ENCODE measurements at regions not wholly inside any gene's neighbourhood (a gene's known extent, or its start where the extent isn't known, plus 50 kb on each side); places are given as distances from the start of the nearest gene placed in this dataset.

GRCh38 chr6:147633191-147633590 is 124.7 kb downstream of the SAMD5 start:
- 84 to 86% methylated on average over 9 of the region's 9 CpGs for WGBS, 2 donors
- no peak for TF ChIP-seq POLR2A (IDR thresholded peaks at IDR 0.05)
- no peak for TF ChIP-seq CTCF (IDR thresholded peaks at IDR 0.05)
- no peak for DNase-seq
- Histone ChIP-seq H3K4me1 (no peaks in the 10 kb centered on the region), H3K9me3 (no peaks in the 10 kb centered on the region), H3K27me3 (no peaks in the 10 kb centered on the region), H3K27ac (no peak overlapping the region), H3K4me3 (no peak overlapping the region), H3K36me3 (replicated peaks in 1 of 2; ENCODE audit: insufficient read depth in 1 of 2, low read depth in 2 of 2) (no peaks in the 10 kb centered on the region)
- no peak for ATAC-seq
- intact Hi-C loops (cut with DNase I) = no loop called here

- Histone ChIP-seq H3K4me1 (no peaks in the 10 kb centered on the region), H3K36me3 (replicated peaks in 1 of 2; ENCODE audit: insufficient read depth in 1 of 2, low read depth in 2 of 2) (no peaks in the 10 kb centered on the region), H3K9me3 (no peaks in the 10 kb centered on the region), H3K27me3 (no peaks in the 10 kb centered on the region), H3K4me3 (no peak overlapping the region), H3K27ac (no peak overlapping the region)
- DNase-seq = no peak
- WGBS, 2 donors = 45 to 50% methylated on average over 6 of the region's 6 CpGs
- TF ChIP-seq POLR2A (IDR thresholded peaks at IDR 0.05) (no peak), CTCF (IDR thresholded peaks at IDR 0.05) (no peak)
- intact Hi-C loops (cut with DNase I) = no loop called here
- ATAC-seq = no peak
Measured at GRCh38 chr6:147637620-147638195, 129.2 kb downstream of the SAMD5 start.

DNA sequence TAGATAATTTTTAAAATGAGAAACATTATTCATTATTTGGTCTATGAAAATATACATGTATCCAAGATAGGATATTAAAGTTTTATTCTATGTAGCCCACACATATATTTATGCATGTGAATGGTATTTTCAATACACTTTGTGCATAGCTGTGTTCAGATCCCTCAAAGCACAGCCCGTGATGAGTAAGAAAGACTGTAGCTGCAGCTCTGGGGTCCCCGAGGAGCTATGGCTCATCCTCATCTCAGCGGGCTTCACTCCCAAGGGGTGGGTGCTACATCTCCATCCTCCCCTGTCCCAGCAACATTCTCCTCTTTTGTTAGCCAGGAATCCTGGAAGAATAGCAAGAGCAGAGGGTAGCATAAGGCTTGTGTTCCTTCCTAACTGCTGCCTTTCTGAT is 130.8 kb downstream of the SAMD5 start:
- ATAC-seq (no peak), DNase-seq (no peak)
- no peak overlapping the region for H3K27ac ChIP-seq
- no peak for TF ChIP-seq POLR2A (IDR thresholded peaks at IDR 0.05)
- TF ChIP-seq CTCF (IDR thresholded peaks at IDR 0.05) = no peak
- no peaks in the 10 kb centered on the region for H3K9me3 ChIP-seq
- intact Hi-C loops (cut with DNase I) = no loop called here
- H3K27me3 ChIP-seq = no peaks in the 10 kb centered on the region
- H3K4me3 ChIP-seq = no peak overlapping the region
- H3K4me1 ChIP-seq = no peaks in the 10 kb centered on the region
- 53 to 63% methylated on average over 3 of the region's 3 CpGs for WGBS, 2 donors
- H3K36me3 ChIP-seq (replicated peaks in 1 of 2; ENCODE audit: insufficient read depth in 1 of 2, low read depth in 2 of 2) = no peaks in the 10 kb centered on the region

DNA sequence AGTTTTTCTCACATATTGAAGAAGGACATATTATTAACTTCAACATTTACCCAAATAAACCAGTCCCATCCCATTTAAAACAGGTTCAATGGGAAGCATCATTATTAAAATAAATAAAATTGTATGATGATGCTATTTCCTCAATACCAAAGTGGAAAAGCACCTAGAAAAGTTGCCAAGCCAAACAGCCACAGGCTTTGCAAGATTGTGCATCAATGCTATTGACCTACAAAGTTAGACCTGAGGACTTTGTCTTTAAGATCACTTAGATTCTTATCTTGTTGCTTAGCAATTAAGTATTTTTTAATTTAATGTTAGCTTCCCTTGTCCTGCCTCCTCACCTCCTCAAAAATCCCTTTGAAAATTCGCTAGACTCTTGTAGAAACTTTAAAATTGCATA is 132.1 kb downstream of the SAMD5 start:
- ATAC-seq (no peak), DNase-seq (no peak)
- Histone ChIP-seq H3K4me3 (no peak overlapping the region), H3K36me3 (replicated peaks in 1 of 2; ENCODE audit: insufficient read depth in 1 of 2, low read depth in 2 of 2) (no peaks in the 10 kb centered on the region), H3K27me3 (no peaks in the 10 kb centered on the region), H3K9me3 (no peaks in the 10 kb centered on the region), H3K27ac (no peak overlapping the region), H3K4me1 (no peaks in the 10 kb centered on the region)
- intact Hi-C loops (cut with DNase I) = no loop called here
- TF ChIP-seq CTCF (IDR thresholded peaks at IDR 0.05) = no peak
- WGBS, 2 donors = 32 to 50% methylated on average over 1 of the region's 1 CpG

DNA sequence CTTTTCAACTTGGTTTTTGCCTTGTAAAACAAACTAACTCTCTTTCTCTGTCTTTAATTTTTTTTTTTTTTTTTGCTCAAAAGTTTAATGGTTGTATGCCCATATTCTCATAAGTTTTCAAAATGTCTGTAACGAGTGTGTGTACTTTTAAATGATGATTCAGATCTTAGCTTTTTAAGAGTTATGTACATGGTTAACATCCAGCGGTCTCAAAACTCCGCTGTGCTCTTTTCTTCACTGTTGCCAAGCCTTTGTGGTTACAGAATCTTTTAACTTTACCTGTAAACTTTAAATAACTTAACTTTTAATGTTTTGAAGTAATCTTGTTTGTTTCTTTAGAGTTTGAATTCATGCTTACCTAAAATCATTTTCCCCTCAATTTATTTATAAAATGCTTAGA is 133.0 kb downstream of the SAMD5 start:
- Histone ChIP-seq H3K27ac (no peak overlapping the region), H3K4me3 (no peak overlapping the region), H3K27me3 (no peaks in the 10 kb centered on the region), H3K4me1 (no peaks in the 10 kb centered on the region), H3K36me3 (replicated peaks in 1 of 2; ENCODE audit: insufficient read depth in 1 of 2, low read depth in 2 of 2) (no peaks in the 10 kb centered on the region), H3K9me3 (no peaks in the 10 kb centered on the region)
- TF ChIP-seq POLR2A (IDR thresholded peaks at IDR 0.05) (no peak), CTCF (IDR thresholded peaks at IDR 0.05) (no peak)
- intact Hi-C loops (cut with DNase I) = no loop called here
- WGBS, 2 donors = 77 to 89% methylated on average over 3 of the region's 3 CpGs
- no peak for ATAC-seq
- DNase-seq = no peak

Data from body of pancreas (tissue), 4 donors.